22Rv1 (cell line): ENCODE measurements at regions not wholly inside any gene's neighbourhood (a gene's known extent, or its start where the extent isn't known, plus 50 kb on each side); places are given as distances from the start of the nearest gene placed in this dataset.

Experiments used
- ZFX ChIP-seq: fragments of 450-650 bp; IDR thresholded peaks from 2 replicates; pipeline ENCODE4 v1.6.1; 2017; ENCODE audit warnings: antibody characterized with exemption, borderline replicate concordance
- TF ChIP-seq, protein P1 (sequence below): fragments of 450-650 bp; IDR thresholded peaks from 2 replicates; pipeline ENCODE4 v1.5.1; 2017; ENCODE audit warnings: mild to moderate bottlenecking

DNA sequence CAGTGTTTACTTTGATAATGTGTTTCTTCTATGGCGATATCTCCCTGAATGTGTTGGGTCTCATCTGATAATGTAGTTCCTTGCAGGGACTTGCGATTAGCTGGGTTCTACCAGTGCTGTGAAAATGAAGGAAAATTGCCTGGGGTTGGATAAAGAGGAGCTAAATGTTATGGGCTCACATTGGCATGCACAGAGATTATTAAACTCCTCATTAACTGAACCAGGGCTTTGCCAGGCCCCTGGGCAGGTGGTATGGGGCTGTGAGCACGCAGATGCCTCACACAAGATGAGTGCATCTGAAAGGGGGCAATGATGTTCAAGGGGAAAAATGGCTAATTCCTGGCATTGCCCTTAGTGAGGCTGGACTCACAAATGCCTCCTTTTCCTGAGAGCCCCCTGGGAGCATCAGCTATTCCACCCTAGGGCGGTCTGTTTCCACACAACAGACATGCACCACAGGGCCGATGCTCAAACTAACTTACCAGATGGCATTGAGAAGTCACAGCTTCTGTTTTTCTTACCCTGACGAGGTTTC is 321.1 kb downstream of the SEC16B start:
- TF ChIP-seq, protein P1, sequence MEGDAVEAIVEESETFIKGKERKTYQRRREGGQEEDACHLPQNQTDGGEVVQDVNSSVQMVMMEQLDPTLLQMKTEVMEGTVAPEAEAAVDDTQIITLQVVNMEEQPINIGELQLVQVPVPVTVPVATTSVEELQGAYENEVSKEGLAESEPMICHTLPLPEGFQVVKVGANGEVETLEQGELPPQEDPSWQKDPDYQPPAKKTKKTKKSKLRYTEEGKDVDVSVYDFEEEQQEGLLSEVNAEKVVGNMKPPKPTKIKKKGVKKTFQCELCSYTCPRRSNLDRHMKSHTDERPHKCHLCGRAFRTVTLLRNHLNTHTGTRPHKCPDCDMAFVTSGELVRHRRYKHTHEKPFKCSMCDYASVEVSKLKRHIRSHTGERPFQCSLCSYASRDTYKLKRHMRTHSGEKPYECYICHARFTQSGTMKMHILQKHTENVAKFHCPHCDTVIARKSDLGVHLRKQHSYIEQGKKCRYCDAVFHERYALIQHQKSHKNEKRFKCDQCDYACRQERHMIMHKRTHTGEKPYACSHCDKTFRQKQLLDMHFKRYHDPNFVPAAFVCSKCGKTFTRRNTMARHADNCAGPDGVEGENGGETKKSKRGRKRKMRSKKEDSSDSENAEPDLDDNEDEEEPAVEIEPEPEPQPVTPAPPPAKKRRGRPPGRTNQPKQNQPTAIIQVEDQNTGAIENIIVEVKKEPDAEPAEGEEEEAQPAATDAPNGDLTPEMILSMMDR, result no peak
- no peak for TF ChIP-seq ZFX
